Colonic mucosa (tissue), 4 donors: ENCODE measurements at regions not wholly inside any gene's neighbourhood (a gene's known extent, or its start where the extent isn't known, plus 50 kb on each side); places are given as distances from the start of the nearest gene placed in this dataset.

Source experiments
- DNase-seq: peaks from one replicate; pipeline ENCODE4 v3.0.0-alpha.2; 2020
- H3K27ac ChIP-seq: fragments of 200-600 bp; one replicate; pipeline ENCODE4 v1.8.0; 2021
- H3K27me3 ChIP-seq: fragments of 200-600 bp; one replicate; pipeline ENCODE4 v1.8.0; 2021
- H3K36me3 ChIP-seq: fragments of 200-600 bp; one replicate; pipeline ENCODE4 v1.8.0; 2021
- H3K4me1 ChIP-seq: fragments of 200-600 bp; one replicate; pipeline ENCODE4 v1.8.0; 2021; ENCODE audit warnings: mild to moderate bottlenecking
- H3K4me3 ChIP-seq: fragments of 200-600 bp; one replicate; pipeline ENCODE4 v1.8.0; 2021
- H3K9ac ChIP-seq, 2 donors: one replicate each; pipeline ENCODE4 v1.7.0; 2013; ENCODE audit warnings: control low read depth in 2 of 2, low read depth in 2 of 2, low read length in 2 of 2
- H3K9me3 ChIP-seq: fragments of 200-600 bp; one replicate; pipeline ENCODE4 v1.8.0; 2021
- intact Hi-C: fragments of 100-400 bp; cut with DNase I; formaldehyde crosslinking; loops from one replicate; pipeline ENCODE4 v1.14.1; 2022
- TF ChIP-seq, protein P1 (sequence below): fragments of 200-600 bp; IDR thresholded peaks from one replicate; pipeline ENCODE4 v1.8.0; 2022; ENCODE audit warnings: antibody characterized with exemption, mild to moderate bottlenecking
- donor health status: healthy.
- donor health status: DM: no; HTN: no; CAD: no.
- donor health status: DM: no; HTN: no; CAD: no.

DNA sequence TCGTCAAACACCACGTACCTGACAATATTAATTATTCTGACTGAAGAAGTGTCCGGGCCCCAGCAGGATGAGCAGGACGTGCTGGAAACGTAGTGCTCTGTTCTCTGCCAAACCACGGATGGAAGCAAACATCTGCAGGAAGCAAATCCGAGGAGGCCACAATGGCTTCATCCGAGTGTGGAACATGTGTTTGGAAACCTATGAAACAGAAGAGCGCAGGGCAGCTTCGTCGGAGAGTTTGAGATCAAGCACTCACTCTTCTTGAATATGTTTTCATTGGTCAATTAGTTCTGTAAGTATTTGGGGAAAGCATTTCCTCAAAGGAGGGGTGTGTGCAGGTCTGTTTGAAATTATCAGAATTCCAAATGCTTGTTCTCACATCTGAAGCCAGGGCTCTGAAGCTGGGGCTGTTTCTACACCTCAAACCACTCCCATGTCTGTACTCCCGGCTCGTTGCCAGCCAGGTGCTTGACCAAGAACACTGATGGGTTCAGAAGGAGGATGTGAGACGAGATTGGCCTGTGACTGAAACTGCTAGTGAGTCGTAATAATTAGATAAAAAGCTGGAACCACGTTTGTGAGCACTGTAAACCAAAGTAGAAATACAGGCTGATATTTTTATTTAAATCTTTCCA lies 356.6 kb upstream of the SALL3 start:
- Histone ChIP-seq H3K9me3 (no peaks in the 10 kb centered on the region), H3K27ac (no peak overlapping the region), H3K9ac (no peak overlapping the region), H3K27me3 (no peaks in the 10 kb centered on the region), H3K4me1 (no peaks in the 10 kb centered on the region), H3K36me3 (no peaks in the 10 kb centered on the region), H3K4me3 (no peak overlapping the region)
- no peak for DNase-seq
- TF ChIP-seq, protein P1, sequence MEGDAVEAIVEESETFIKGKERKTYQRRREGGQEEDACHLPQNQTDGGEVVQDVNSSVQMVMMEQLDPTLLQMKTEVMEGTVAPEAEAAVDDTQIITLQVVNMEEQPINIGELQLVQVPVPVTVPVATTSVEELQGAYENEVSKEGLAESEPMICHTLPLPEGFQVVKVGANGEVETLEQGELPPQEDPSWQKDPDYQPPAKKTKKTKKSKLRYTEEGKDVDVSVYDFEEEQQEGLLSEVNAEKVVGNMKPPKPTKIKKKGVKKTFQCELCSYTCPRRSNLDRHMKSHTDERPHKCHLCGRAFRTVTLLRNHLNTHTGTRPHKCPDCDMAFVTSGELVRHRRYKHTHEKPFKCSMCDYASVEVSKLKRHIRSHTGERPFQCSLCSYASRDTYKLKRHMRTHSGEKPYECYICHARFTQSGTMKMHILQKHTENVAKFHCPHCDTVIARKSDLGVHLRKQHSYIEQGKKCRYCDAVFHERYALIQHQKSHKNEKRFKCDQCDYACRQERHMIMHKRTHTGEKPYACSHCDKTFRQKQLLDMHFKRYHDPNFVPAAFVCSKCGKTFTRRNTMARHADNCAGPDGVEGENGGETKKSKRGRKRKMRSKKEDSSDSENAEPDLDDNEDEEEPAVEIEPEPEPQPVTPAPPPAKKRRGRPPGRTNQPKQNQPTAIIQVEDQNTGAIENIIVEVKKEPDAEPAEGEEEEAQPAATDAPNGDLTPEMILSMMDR: no peak
- intact Hi-C loops: no loop called here

DNA sequence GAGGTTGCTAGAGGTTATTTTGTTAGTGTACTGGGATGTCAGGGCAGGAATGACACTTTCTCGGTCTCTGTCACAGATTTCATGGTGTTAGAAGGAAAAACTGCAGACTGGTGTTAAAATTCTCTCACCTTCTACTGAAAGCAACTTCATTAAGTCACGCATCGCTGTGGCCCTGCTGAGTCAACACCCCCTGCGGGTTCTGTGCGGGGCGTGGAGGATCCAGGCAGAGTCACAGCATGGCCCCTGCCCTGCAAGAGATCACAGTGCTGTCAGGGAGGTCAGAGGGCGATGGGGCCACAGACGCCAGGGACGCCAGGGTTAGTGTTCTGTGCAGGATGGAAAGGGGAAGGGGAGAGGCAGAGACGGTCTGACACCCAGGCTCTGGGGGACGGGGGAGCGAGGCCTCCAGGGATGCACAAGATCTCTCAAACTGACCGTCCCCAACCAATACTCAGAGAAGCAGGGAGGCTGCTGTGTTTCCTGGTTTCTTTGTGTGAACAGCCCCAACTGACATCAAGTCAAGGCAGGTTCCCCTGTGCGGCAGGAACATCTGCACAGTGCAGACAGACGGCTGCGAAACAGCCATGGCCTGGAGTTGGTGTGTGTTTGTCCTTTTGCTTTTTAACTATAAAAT lies 354.9 kb upstream of the SALL3 start:
- no peaks in the 10 kb centered on the region for H3K27me3 ChIP-seq
- H3K4me3 ChIP-seq: no peak overlapping the region
- DNase-seq: no peak
- no peak overlapping the region for H3K9ac ChIP-seq
- no peak overlapping the region for H3K27ac ChIP-seq
- H3K36me3 ChIP-seq: no peaks in the 10 kb centered on the region
- H3K9me3 ChIP-seq: no peaks in the 10 kb centered on the region
- intact Hi-C loops: no loop called here
- no peaks in the 10 kb centered on the region for H3K4me1 ChIP-seq
- TF ChIP-seq, protein P1: no peak

DNA sequence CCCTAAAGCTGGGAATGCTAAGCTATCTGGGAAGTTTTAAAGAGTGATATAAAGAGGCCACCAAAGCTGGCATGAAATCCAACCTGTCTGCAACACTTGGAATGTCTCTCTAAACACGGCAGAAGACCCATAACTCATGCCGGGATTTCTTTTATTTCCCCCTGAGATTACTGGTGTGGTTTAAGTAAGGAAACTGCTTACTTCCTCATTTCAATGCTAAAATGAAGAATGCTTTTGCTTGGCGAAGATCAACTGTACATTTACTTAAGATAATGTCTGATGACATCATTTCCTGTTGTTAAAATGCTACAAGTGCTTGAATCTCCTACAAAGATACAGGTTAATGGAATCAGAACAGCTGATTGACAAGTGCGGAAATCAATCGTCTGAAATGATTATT lies 353.8 kb upstream of the SALL3 start:
- no peaks in the 10 kb centered on the region for H3K36me3 ChIP-seq
- H3K27ac ChIP-seq: no peak overlapping the region
- H3K27me3 ChIP-seq: no peaks in the 10 kb centered on the region
- DNase-seq: no peak
- H3K9me3 ChIP-seq: no peaks in the 10 kb centered on the region
- intact Hi-C loops: no loop called here
- TF ChIP-seq, protein P1: no peak
- H3K9ac ChIP-seq: no peak overlapping the region
- no peaks in the 10 kb centered on the region for H3K4me1 ChIP-seq
- no peak overlapping the region for H3K4me3 ChIP-seq

DNA sequence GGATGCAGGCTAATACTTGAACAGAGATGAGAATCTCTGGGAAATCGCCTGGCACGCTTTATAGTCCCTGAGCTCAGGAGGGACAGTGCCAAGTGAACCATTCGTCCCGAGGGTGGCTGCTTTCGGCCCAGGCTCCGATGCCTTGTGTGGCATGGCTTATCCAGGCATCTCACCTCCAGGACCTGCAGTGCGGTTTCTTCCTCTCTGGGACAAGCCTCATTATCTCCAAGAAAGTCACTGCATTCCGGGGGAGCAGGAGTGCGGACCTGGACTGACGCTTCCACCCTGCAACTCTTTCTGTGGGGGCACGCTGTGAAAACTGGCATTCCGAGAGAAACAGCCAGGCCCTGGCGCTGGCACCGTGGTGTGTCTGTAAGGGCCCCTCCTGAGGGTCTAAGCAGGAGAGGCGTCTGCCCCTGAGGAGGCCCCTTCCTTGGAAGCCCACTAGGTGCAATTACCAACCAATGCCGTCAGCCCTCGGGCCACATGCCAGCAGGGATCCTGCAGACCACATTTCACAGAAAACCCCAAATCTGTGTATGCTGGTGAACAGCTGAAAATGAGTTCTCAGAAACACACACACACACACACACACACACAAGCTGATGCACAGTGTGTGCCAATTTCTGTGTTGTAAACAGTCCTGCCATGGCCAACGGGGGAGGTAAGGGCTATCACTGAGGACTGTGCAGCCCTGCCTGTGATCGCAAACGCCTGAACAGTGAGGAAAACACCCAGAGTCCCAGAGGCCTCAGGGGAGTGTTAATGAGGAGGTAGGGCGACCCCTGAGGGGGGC lies 351.9 kb upstream of the SALL3 start:
- Histone ChIP-seq H3K9ac (no peak overlapping the region), H3K9me3 (no peaks in the 10 kb centered on the region), H3K36me3 (no peaks in the 10 kb centered on the region), H3K4me3 (no peak overlapping the region), H3K27ac (no peak overlapping the region), H3K4me1 (no peaks in the 10 kb centered on the region), H3K27me3 (no peaks in the 10 kb centered on the region)
- intact Hi-C loops: no loop called here
- DNase-seq: no peak
- TF ChIP-seq, protein P1: no peak

DNA sequence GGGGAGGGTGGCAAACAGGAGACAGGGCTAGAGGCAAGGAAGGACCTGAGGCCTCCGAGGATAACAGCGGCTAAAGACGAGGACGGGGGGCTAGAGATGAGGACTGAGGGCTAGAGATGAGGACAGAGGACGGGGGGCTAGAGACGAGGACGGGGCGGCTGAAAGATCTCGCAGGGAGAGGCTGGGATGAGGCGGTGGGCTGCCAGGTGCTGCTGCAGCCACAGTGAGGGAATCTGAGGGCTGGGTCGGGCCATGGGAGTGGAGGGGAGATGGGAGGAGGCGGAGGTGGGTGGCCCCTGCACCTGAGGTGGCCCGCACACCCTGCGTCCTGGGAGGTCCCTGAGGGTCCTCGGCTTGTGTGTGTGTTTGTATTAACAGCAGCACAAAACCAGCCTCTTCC lies 350.2 kb upstream of the SALL3 start:
- no peak overlapping the region for H3K4me3 ChIP-seq
- H3K9me3 ChIP-seq: no peaks in the 10 kb centered on the region
- H3K4me1 ChIP-seq: no peaks in the 10 kb centered on the region
- DNase-seq: no peak
- no peaks in the 10 kb centered on the region for H3K36me3 ChIP-seq
- H3K27me3 ChIP-seq: no peaks in the 10 kb centered on the region
- intact Hi-C loops: no loop called here
- TF ChIP-seq, protein P1: no peak
- H3K9ac ChIP-seq: no peak overlapping the region
- H3K27ac ChIP-seq: no peak overlapping the region
